ENCODE measurements at regions not wholly inside any gene's neighbourhood (a gene's known extent, or its start where the extent isn't known, plus 50 kb on each side); places are given as distances from the start of the nearest gene placed in this dataset.

- TF ChIP-seq CTCF (IDR thresholded peaks at IDR 0.05) (no peak), EZH2 (IDR thresholded peaks at IDR 0.05; ENCODE audit: borderline replicate concordance, insufficient read depth, low read depth, low read length, poor library complexity, severe bottlenecking) (no peak)
Observed at GRCh38 chr2:196249171-196249570, 77.8 kb upstream of the STK17B start.
